A549 (cell line): ENCODE measurements at regions not wholly inside any gene's neighbourhood (a gene's known extent, or its start where the extent isn't known, plus 50 kb on each side); places are given as distances from the start of the nearest gene placed in this dataset.

Source experiments
- ATAC-seq, 2 experiments: fragments of 200-7000 bp in 1 of 2; fragments of >200 bp in 1 of 2; cut with Nextera tagmentation in 1 of 2; cut with Tn5 transposase in 1 of 2; 3 replicates each; pipeline versions ENCODE4 v1.8.0 to v1.9.1; 2018 to 2020; ENCODE audit warnings: mild to moderate bottlenecking in 1 of 2, moderate library complexity in 1 of 2
- CTCF ChIA-PET: fragments of 300-600 bp; sonication (Branson Sonifier 250); formaldehyde crosslinking; extraction: SDS; loops from one replicate; lab custom pipeline; 2021; ENCODE audit warnings: antibody characterized with exemption, inconsistent platforms; lab: Yijun Ruan, JAX
- POLR2A ChIA-PET: fragments of 350-600 bp; formaldehyde crosslinking; extraction: SDS; loops from one replicate; lab custom pipeline; 2021; ENCODE audit warnings: antibody characterized with exemption, inconsistent platforms; lab: Yijun Ruan, JAX
- DNase-seq, 2 experiments: peaks; one replicate each; pipeline versions ENCODE4 v3.0.0 to v3.0.0-alpha.2; 2011 to 2016; ENCODE audit warnings: low read depth in 1 of 2, low spot score in 1 of 2
- FAIRE-seq: peaks from 2 replicates; lab custom pipeline; 2011; peaks lifted over from hg19 to GRCh38; lab: Jason Lieb, UNC
- H3K27ac ChIP-seq, 2 experiments: fragments of >200 bp; sonication (Bioruptor Twin); formaldehyde crosslinking; 3 replicates each; pipeline ENCODE4 v1.5.1; 2016 to 2017
- H3K4me1 ChIP-seq: fragments of >200 bp; sonication (Bioruptor Twin); formaldehyde crosslinking; 3 replicates; pipeline ENCODE4 v1.6.1; 2016
- H3K4me2 ChIP-seq: fragments of >200 bp; sonication (Bioruptor Twin); formaldehyde crosslinking; 3 replicates; pipeline ENCODE4 v1.6.1; 2016
- H3K4me3 ChIP-seq: fragments of >200 bp; sonication (Bioruptor Twin); formaldehyde crosslinking; 3 replicates; pipeline ENCODE4 v1.5.1; 2016
- H3K9me3 ChIP-seq: fragments of >200 bp; sonication (Bioruptor Twin); formaldehyde crosslinking; 3 replicates; pipeline ENCODE4 v1.6.1; 2016
- ESRRA ChIP-seq: fragments of 150-350 bp; IDR thresholded peaks from 2 replicates; pipeline ENCODE4 v1.6.1; 2014; ENCODE audit warnings: mild to moderate bottlenecking, low read length, borderline replicate concordance
- FOXS1 ChIP-seq: fragments of 250-450 bp; sonication (Bioruptor Pico); IDR thresholded peaks from 2 replicates; pipeline ENCODE4 v1.5.0; 2020; ENCODE audit warnings: mild to moderate bottlenecking, moderate library complexity
- HDAC2 ChIP-seq: fragments of 200-600 bp; sonication (generic); IDR thresholded peaks from 2 replicates; pipeline ENCODE4 v1.6.1; 2016
- HOXA7 ChIP-seq: fragments of 250-450 bp; sonication (Bioruptor Pico); IDR thresholded peaks from 2 replicates; pipeline ENCODE4 v1.5.0; 2020; ENCODE audit warnings: mild to moderate bottlenecking, moderate library complexity
- HOXB5 ChIP-seq: fragments of 250-450 bp; sonication (Bioruptor Pico); IDR thresholded peaks from 2 replicates; pipeline ENCODE4 v1.5.0; 2020; ENCODE audit warnings: mild to moderate bottlenecking, moderate library complexity
- JUN ChIP-seq, 2 experiments: fragments of >200 bp; sonication (Bioruptor Twin); formaldehyde crosslinking; IDR thresholded peaks; 2 replicates in 1 of 2; 3 replicates in 1 of 2; pipeline ENCODE4 v1.6.1; 2016 to 2017
- JUNB ChIP-seq: fragments of >200 bp; sonication (Bioruptor Twin); formaldehyde crosslinking; IDR thresholded peaks from 2 replicates; pipeline ENCODE4 v1.6.1; 2016
- KDM1A ChIP-seq: fragments of 200-600 bp; sonication (generic); IDR thresholded peaks from 2 replicates; pipeline ENCODE4 v1.6.1; 2016; ENCODE audit warnings: low read depth, mild to moderate bottlenecking
- MAZ ChIP-seq: fragments of 150-350 bp; IDR thresholded peaks from 2 replicates; pipeline ENCODE4 v1.6.1; 2014; ENCODE audit warnings: antibody characterized with exemption, low read depth, low read length, borderline replicate concordance
- NPAS2 ChIP-seq: fragments of 250-450 bp; sonication (Bioruptor Pico); IDR thresholded peaks from 2 replicates; pipeline ENCODE4 v1.8.0; 2022; ENCODE audit warnings: mild to moderate bottlenecking, moderate library complexity, borderline replicate concordance
- NR3C1 ChIP-seq: fragments of >200 bp; sonication (Bioruptor Twin); formaldehyde crosslinking; IDR thresholded peaks from 3 replicates; pipeline ENCODE4 v1.6.1; 2017
- POLR2A ChIP-seq: IDR thresholded peaks from 2 replicates; pipeline ENCODE4 v1.6.1; 2012; ENCODE audit warnings: mild to moderate bottlenecking, low read length
- POLR2AphosphoS2 ChIP-seq: conservative IDR thresholded peaks from 2 replicates; pipeline ENCODE4 v1.6.1; 2012; ENCODE audit warnings: low read length, improper control_type of control experiment, inconsistent platforms
- RAD21 ChIP-seq, 2 experiments: fragments of >200 bp in 1 of 2; sonication (Bioruptor Twin) in 1 of 2; formaldehyde crosslinking in 1 of 2; IDR thresholded peaks in 1 of 2; conservative IDR thresholded peaks in 1 of 2; 2 replicates in 1 of 2; 3 replicates in 1 of 2; pipeline ENCODE4 v1.6.1; 2012 to 2018; ENCODE audit warnings: inconsistent platforms in 1 of 2
- RARB ChIP-seq: fragments of 250-450 bp; sonication (Bioruptor Pico); IDR thresholded peaks from 2 replicates; pipeline ENCODE4 v1.8.0; 2021; ENCODE audit warnings: mild to moderate bottlenecking, moderate library complexity
- RNF2 ChIP-seq: fragments of 200-600 bp; sonication (generic); IDR thresholded peaks from 2 replicates; pipeline ENCODE4 v1.6.1; 2016; ENCODE audit warnings: low read depth, mild to moderate bottlenecking, antibody characterized with exemption, moderate library complexity, borderline replicate concordance
- SREBF2 ChIP-seq: fragments of 450-650 bp; IDR thresholded peaks from 2 replicates; pipeline ENCODE4 v1.6.1; 2014; ENCODE audit warnings: mild to moderate bottlenecking, moderate library complexity
- TFCP2L1 ChIP-seq: fragments of 250-450 bp; sonication (Bioruptor Pico); IDR thresholded peaks from 2 replicates; pipeline ENCODE4 v1.5.0; 2021; ENCODE audit warnings: mild to moderate bottlenecking
- ZNF302 ChIP-seq: fragments of 250-450 bp; sonication (Bioruptor Pico); IDR thresholded peaks from 2 replicates; pipeline ENCODE4 v1.9.0; 2021; ENCODE audit warnings: inconsistent platforms, mild to moderate bottlenecking, moderate library complexity
- ZSCAN20 ChIP-seq: fragments of 250-450 bp; sonication (Bioruptor Pico); IDR thresholded peaks from 2 replicates; pipeline ENCODE4 v1.8.0; 2022; ENCODE audit warnings: mild to moderate bottlenecking, moderate library complexity
- WGBS: methylation state at CpG from one replicate; pipeline ENCODE4 v1.1.6; 2017; ENCODE audit errors: missing lambda C conversion rate; 5-methylcytosine and 5-hydroxymethylcytosine counted together
- TF ChIP-seq, protein P1 (sequence below): fragments of 250-450 bp; sonication (Bioruptor Pico); IDR thresholded peaks from 2 replicates; pipeline ENCODE4 v1.5.0; 2020; ENCODE audit warnings: low read depth, mild to moderate bottlenecking, moderate library complexity
- TF ChIP-seq, protein P2 (sequence below): fragments of 200-600 bp; sonication (generic); IDR thresholded peaks from 2 replicates; pipeline ENCODE4 v1.6.1; 2016; ENCODE audit warnings: antibody characterized with exemption, mild to moderate bottlenecking, moderate library complexity
- TF ChIP-seq, protein P3 (sequence below): IDR thresholded peaks from 2 replicates; pipeline ENCODE4 v1.6.1; 2012
- TF ChIP-seq, protein P4 (sequence below): fragments of 450-650 bp; IDR thresholded peaks from 2 replicates; pipeline ENCODE4 v1.6.1; 2014; ENCODE audit warnings: antibody characterized with exemption

- Histone ChIP-seq H3K4me1 (peaks cover 10% of the 10 kb centered on the region; the same call in 1 of the 3 replicates), H3K9me3 (no peaks in the 10 kb centered on the region), H3K27ac (no peak overlapping the region)
- FAIRE-seq, result no peak
- 42% methylated on average over 5 of the region's 5 CpGs for WGBS
- no peak for TF ChIP-seq RNF2
- no peak for TF ChIP-seq ZSCAN20 (CRISPR knock-in tag)
- no peak for TF ChIP-seq HOXA7 (CRISPR knock-in tag)
- no peak for TF ChIP-seq POLR2A
- TF ChIP-seq, protein P1, sequence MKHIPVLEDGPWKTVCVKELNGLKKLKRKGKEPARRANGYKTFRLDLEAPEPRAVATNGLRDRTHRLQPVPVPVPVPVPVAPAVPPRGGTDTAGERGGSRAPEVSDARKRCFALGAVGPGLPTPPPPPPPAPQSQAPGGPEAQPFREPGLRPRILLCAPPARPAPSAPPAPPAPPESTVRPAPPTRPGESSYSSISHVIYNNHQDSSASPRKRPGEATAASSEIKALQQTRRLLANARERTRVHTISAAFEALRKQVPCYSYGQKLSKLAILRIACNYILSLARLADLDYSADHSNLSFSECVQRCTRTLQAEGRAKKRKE (CRISPR knock-in tag), result no peak
- TF ChIP-seq FOXS1 (CRISPR knock-in tag), result no peak
- TF ChIP-seq, all 56 proteins: peak for 0
- Histone ChIP-seq H3K4me3 (no peak overlapping the region), H3K4me2 (no peak overlapping the region)
- ATAC-seq (no peak), DNase-seq (no peak)
- CTCF ChIA-PET, result no interaction called here
- POLR2A ChIA-PET, result no interaction called here
Measured at GRCh38 chr6:9138936-9139335, 703.6 kb upstream of the SLC35B3 start.

DNA sequence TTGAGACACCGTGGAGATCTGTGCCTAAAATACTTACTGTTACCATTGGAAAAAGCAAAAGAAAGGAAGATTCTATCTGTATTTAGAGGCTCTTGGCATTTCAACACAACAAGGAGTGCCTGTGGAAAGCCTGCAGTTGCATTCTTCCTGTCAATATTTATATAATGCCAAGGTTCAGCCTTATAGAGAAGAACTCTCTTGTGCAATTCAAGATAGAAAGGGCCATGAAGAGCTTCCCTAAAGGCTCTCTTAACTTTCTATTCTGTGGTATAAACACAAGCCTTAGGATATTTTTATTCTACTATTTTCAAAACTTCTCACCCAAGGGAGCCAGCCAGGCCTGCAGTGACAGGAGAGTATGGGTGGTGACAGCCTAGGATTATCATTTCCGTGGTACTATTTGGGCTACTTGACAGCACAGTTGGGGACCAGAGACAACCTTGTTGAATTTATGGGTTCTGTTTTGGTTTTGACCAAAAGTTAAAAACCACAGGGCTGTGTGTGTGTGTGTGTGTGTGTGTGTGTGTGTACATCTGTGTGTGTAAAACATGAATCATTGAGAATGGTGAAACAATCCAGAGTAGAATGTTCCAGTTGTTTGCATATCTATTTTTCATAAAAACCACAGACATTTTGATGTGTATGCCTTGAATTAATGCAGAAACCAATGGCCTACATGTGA is 700.9 kb upstream of the SLC35B3 start:
- POLR2A ChIA-PET, result no interaction called here
- H3K9me3 ChIP-seq, result no peaks in the 10 kb centered on the region
- H3K27ac ChIP-seq, result no peak overlapping the region
- TF ChIP-seq SREBF2 (no peak), NR3C1 (no peak), RAD21 (conservative IDR thresholded peaks at IDR 0.05 in 1 of 2, IDR thresholded peaks at IDR 0.05 in 1 of 2) (no peak), TFCP2L1 (CRISPR knock-in tag) (no peak), HDAC2 (no peak), ZSCAN20 (CRISPR knock-in tag) (no peak), NPAS2 (CRISPR knock-in tag) (no peak), RARB (CRISPR knock-in tag) (no peak), JUN (IDR thresholded peaks at IDR 0.05) (no peak), KDM1A (no peak), POLR2A (no peak)
- TF ChIP-seq, protein P2, sequence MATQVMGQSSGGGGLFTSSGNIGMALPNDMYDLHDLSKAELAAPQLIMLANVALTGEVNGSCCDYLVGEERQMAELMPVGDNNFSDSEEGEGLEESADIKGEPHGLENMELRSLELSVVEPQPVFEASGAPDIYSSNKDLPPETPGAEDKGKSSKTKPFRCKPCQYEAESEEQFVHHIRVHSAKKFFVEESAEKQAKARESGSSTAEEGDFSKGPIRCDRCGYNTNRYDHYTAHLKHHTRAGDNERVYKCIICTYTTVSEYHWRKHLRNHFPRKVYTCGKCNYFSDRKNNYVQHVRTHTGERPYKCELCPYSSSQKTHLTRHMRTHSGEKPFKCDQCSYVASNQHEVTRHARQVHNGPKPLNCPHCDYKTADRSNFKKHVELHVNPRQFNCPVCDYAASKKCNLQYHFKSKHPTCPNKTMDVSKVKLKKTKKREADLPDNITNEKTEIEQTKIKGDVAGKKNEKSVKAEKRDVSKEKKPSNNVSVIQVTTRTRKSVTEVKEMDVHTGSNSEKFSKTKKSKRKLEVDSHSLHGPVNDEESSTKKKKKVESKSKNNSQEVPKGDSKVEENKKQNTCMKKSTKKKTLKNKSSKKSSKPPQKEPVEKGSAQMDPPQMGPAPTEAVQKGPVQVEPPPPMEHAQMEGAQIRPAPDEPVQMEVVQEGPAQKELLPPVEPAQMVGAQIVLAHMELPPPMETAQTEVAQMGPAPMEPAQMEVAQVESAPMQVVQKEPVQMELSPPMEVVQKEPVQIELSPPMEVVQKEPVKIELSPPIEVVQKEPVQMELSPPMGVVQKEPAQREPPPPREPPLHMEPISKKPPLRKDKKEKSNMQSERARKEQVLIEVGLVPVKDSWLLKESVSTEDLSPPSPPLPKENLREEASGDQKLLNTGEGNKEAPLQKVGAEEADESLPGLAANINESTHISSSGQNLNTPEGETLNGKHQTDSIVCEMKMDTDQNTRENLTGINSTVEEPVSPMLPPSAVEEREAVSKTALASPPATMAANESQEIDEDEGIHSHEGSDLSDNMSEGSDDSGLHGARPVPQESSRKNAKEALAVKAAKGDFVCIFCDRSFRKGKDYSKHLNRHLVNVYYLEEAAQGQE, result no peak
- TF ChIP-seq, protein P3, sequence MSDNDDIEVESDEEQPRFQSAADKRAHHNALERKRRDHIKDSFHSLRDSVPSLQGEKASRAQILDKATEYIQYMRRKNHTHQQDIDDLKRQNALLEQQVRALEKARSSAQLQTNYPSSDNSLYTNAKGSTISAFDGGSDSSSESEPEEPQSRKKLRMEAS, result no peak
- TF ChIP-seq, all 56 proteins: peak for 0
- no peak for ATAC-seq
- no peak for DNase-seq
- Histone ChIP-seq H3K4me1 (peaks cover 9% of the 10 kb centered on the region; the same call in 1 of the 3 replicates), H3K4me3 (no peak overlapping the region), H3K4me2 (no peak overlapping the region)
- 21% methylated on average over 2 of the region's 2 CpGs for WGBS
- FAIRE-seq, result no peak
- CTCF ChIA-PET, result no interaction called here

- WGBS, result 87% methylated on average over 8 of the region's 8 CpGs
Measured at GRCh38 chr6:9131616-9132015, 696.3 kb upstream of the SLC35B3 start.

More at GRCh38 chr6:9131616-9132015, 696.3 kb upstream of the SLC35B3 start:
- Histone ChIP-seq H3K4me3 (no peak overlapping the region), H3K9me3 (no peaks in the 10 kb centered on the region), H3K4me2 (no peak overlapping the region), H3K27ac (no peak overlapping the region), H3K4me1 (peaks cover 5% of the 10 kb centered on the region; the same call in 2 of the 3 replicates)
- POLR2A ChIA-PET, result no interaction called here
- ATAC-seq, result no peak
- no peak for FAIRE-seq
- no peak for DNase-seq
- TF ChIP-seq ESRRA, result no peak
- TF ChIP-seq MAZ, result no peak
- no peak for TF ChIP-seq ZNF302 (CRISPR knock-in tag)
- no peak for TF ChIP-seq HOXB5
- no peak for TF ChIP-seq POLR2A
- TF ChIP-seq, protein P3, result no peak
- TF ChIP-seq POLR2AphosphoS2, result no peak
- no peak for TF ChIP-seq JUNB
- TF ChIP-seq, protein P4, sequence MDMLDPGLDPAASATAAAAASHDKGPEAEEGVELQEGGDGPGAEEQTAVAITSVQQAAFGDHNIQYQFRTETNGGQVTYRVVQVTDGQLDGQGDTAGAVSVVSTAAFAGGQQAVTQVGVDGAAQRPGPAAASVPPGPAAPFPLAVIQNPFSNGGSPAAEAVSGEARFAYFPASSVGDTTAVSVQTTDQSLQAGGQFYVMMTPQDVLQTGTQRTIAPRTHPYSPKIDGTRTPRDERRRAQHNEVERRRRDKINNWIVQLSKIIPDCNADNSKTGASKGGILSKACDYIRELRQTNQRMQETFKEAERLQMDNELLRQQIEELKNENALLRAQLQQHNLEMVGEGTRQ, result no peak
- CTCF ChIA-PET, result no interaction called here
